ENCODE measurements at regions not wholly inside any gene's neighbourhood (a gene's known extent, or its start where the extent isn't known, plus 50 kb on each side); places are given as distances from the start of the nearest gene placed in this dataset.

DNA sequence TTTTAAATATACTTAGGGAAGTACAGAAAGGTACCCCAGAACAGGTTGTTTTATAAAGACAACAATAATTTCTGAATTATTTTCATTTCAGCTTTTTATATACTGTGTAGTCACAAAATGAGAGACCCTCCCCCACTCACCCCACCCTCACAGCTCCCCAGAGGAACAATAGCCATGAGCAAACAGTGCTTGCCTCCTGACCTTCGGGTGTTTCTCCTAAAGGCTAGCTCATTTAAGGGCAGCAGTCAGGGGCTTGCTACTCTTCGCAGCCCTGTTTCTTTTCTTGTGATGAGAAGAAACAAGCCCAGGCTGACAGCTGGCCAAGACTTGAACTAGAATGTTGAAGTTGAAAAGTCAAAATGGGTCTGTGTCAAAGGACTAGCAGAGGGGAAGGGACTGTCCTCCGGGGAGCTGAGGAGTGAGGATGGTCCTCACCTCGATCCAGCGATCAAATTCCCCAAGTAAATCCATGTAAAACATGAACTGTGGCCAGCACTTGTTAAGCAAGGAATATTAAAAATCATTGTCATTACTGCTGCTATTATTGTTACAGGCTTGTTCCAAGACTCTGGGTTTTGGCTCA is 133.8 kb upstream of the ARHGAP5 start:
- Histone ChIP-seq H3K27ac (no peak overlapping the region), H3K4me3 (no peak overlapping the region), H3K36me3 (no peaks in the 10 kb centered on the region), H3K9me3 (no peaks in the 10 kb centered on the region), H3K4me1 (no peaks in the 10 kb centered on the region), H3K27me3 (no peaks in the 10 kb centered on the region)
- WGBS, 2 donors (ENCODE audit: low coverage in 1 of 2), result 73 to 91% methylated on average over 2 to 5 of the region's 5 CpGs
- TF ChIP-seq EP300 (IDR thresholded peaks at IDR 0.05), result no peak
- no peak for TF ChIP-seq POLR2A (IDR thresholded peaks at IDR 0.05)
- no peak for ATAC-seq

GRCh38 chr14:31943861-31944255 is 133.2 kb upstream of the ARHGAP5 start:
- 94 to 100% methylated on average over 1 to 9 of the region's 12 CpGs for WGBS, 2 donors (ENCODE audit: low coverage in 1 of 2)
- H3K36me3 ChIP-seq, result no peaks in the 10 kb centered on the region
- H3K27ac ChIP-seq, result no peak overlapping the region
- H3K9me3 ChIP-seq, result no peaks in the 10 kb centered on the region
- H3K4me1 ChIP-seq, result no peaks in the 10 kb centered on the region
- no peak overlapping the region for H3K4me3 ChIP-seq
- TF ChIP-seq POLR2AphosphoS5 (IDR thresholded peaks at IDR 0.05) (no peak), POLR2A (IDR thresholded peaks at IDR 0.05) (no peak), EP300 (IDR thresholded peaks at IDR 0.05) (no peak)
- TF ChIP-seq, protein P1, sequence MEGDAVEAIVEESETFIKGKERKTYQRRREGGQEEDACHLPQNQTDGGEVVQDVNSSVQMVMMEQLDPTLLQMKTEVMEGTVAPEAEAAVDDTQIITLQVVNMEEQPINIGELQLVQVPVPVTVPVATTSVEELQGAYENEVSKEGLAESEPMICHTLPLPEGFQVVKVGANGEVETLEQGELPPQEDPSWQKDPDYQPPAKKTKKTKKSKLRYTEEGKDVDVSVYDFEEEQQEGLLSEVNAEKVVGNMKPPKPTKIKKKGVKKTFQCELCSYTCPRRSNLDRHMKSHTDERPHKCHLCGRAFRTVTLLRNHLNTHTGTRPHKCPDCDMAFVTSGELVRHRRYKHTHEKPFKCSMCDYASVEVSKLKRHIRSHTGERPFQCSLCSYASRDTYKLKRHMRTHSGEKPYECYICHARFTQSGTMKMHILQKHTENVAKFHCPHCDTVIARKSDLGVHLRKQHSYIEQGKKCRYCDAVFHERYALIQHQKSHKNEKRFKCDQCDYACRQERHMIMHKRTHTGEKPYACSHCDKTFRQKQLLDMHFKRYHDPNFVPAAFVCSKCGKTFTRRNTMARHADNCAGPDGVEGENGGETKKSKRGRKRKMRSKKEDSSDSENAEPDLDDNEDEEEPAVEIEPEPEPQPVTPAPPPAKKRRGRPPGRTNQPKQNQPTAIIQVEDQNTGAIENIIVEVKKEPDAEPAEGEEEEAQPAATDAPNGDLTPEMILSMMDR (IDR thresholded peaks at IDR 0.05), result no peak
- H3K27me3 ChIP-seq, result no peaks in the 10 kb centered on the region
- ATAC-seq, result no peak

- no peak for ATAC-seq
Measured at GRCh38 chr14:31944256-31945073, 132.6 kb upstream of the ARHGAP5 start.

GRCh38 chr14:31945074-31945613 is 132.0 kb upstream of the ARHGAP5 start:
- Histone ChIP-seq H3K4me1 (peaks cover 0 to 1% (median 0%) of the 10 kb centered on the region in 3 donors), H3K4me3 (no peak overlapping the region), H3K27ac (no peak overlapping the region), H3K36me3 (no peaks in the 10 kb centered on the region), H3K9me3 (no peaks in the 10 kb centered on the region), H3K27me3 (no peaks in the 10 kb centered on the region)
- no peak for ATAC-seq
- TF ChIP-seq POLR2A (IDR thresholded peaks at IDR 0.05) (no peak), EP300 (IDR thresholded peaks at IDR 0.05) (no peak), POLR2AphosphoS5 (IDR thresholded peaks at IDR 0.05) (no peak)
- TF ChIP-seq, protein P1 (IDR thresholded peaks at IDR 0.05), result no peak
- WGBS, 2 donors (ENCODE audit: low coverage in 1 of 2), result 93 to 100% methylated on average over 1 to 2 of the region's 3 CpGs

More at GRCh38 chr14:31944256-31945073, 132.6 kb upstream of the ARHGAP5 start:
- 56% methylated on average over 6 to 8 of the region's 13 CpGs for WGBS, 2 donors (ENCODE audit: low coverage in 1 of 2)
- no peaks in the 10 kb centered on the region for H3K9me3 ChIP-seq
- H3K4me3 ChIP-seq, result no peak overlapping the region
- H3K36me3 ChIP-seq, result no peaks in the 10 kb centered on the region
- no peaks in the 10 kb centered on the region for H3K27me3 ChIP-seq
- TF ChIP-seq EP300 (IDR thresholded peaks at IDR 0.05) (no peak), POLR2A (IDR thresholded peaks at IDR 0.05) (no peak), POLR2AphosphoS5 (IDR thresholded peaks at IDR 0.05) (no peak)
- TF ChIP-seq, protein P1 (IDR thresholded peaks at IDR 0.05), result no peak
- H3K27ac ChIP-seq, result no peak overlapping the region
- no peaks in the 10 kb centered on the region for H3K4me1 ChIP-seq

DNA sequence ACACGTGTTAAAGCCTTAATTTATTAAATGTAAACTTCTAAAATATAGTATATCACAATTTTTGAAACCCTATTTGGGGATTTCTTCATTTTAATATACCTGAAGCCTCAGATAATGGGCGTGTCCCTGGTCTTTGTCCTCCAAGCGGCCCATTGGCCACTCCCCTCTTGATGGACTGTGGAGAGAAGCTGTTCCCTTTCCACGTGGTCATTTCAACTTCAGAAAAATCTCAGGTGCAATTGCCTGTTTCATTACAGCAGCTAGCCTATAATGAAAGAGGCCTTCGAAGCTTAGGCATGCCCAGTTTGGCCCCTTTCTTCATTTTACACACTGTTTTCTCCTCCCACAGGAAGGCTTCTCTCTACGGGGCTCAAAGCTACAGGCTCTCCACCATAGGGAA is 131.4 kb upstream of the ARHGAP5 start:
- H3K4me3 ChIP-seq, result no peak overlapping the region
- TF ChIP-seq POLR2AphosphoS5 (IDR thresholded peaks at IDR 0.05) (no peak), POLR2A (IDR thresholded peaks at IDR 0.05) (no peak), EP300 (IDR thresholded peaks at IDR 0.05) (no peak)
- TF ChIP-seq, protein P1 (IDR thresholded peaks at IDR 0.05), result no peak
- no peaks in the 10 kb centered on the region for H3K36me3 ChIP-seq
- no peaks in the 10 kb centered on the region for H3K9me3 ChIP-seq
- WGBS, 2 donors (ENCODE audit: low coverage in 1 of 2), result 85 to 89% methylated on average over 6 of the region's 6 CpGs
- no peaks in the 10 kb centered on the region for H3K27me3 ChIP-seq
- H3K4me1 ChIP-seq, result peaks cover 0 to 7% (median 3%) of the 10 kb centered on the region in 3 donors
- ATAC-seq, result no peak
- H3K27ac ChIP-seq, result no peak overlapping the region

Data from gastroesophageal sphincter (tissue), 4 donors.